ENCODE measurements at regions not wholly inside any gene's neighbourhood (a gene's known extent, or its start where the extent isn't known, plus 50 kb on each side); places are given as distances from the start of the nearest gene placed in this dataset.

DNA sequence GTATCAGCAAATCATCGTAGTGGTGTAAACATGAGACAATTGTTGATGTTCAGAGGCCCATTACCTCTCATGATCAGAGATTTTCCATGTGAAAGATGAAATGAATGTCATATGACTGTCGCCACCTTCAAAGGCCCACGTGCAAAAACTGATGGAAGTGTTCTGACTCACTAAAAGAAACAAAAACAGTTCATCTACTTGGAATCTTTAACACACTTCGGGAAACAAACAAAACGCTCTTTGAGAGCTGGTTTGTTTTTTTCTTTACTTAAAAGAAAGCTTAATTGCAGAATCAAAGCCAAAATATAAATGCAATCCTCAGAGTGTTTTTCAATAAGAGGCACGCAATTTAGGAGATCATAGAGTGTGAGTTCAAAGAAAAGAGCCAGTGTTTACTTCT lies 100.8 kb downstream of the PLPPR4 start:
- TF ChIP-seq, protein P1, sequence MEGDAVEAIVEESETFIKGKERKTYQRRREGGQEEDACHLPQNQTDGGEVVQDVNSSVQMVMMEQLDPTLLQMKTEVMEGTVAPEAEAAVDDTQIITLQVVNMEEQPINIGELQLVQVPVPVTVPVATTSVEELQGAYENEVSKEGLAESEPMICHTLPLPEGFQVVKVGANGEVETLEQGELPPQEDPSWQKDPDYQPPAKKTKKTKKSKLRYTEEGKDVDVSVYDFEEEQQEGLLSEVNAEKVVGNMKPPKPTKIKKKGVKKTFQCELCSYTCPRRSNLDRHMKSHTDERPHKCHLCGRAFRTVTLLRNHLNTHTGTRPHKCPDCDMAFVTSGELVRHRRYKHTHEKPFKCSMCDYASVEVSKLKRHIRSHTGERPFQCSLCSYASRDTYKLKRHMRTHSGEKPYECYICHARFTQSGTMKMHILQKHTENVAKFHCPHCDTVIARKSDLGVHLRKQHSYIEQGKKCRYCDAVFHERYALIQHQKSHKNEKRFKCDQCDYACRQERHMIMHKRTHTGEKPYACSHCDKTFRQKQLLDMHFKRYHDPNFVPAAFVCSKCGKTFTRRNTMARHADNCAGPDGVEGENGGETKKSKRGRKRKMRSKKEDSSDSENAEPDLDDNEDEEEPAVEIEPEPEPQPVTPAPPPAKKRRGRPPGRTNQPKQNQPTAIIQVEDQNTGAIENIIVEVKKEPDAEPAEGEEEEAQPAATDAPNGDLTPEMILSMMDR (IDR thresholded peaks at IDR 0.05; ENCODE audit: poor library complexity) = no peak
- TF ChIP-seq EZH2phosphoT487 (IDR thresholded peaks at IDR 0.05; ENCODE audit: low read depth, severe bottlenecking, unreplicated experiment) (no peak), EZH2 (IDR thresholded peaks at IDR 0.05; ENCODE audit: borderline replicate concordance) (no peak)
